Keratinocyte (primary cell): ENCODE measurements at regions not wholly inside any gene's neighbourhood (a gene's known extent, or its start where the extent isn't known, plus 50 kb on each side); places are given as distances from the start of the nearest gene placed in this dataset.

Experiments used
- EZH2 ChIP-seq: IDR thresholded peaks from one replicate; pipeline ENCODE4 v1.6.1; 2012; ENCODE audit warnings: inconsistent platforms, mild to moderate bottlenecking, low read length, moderate library complexity
- TF ChIP-seq, protein P1 (sequence below), 3 experiments: IDR thresholded peaks in 1 of 3; conservative IDR thresholded peaks in 1 of 3; optimal IDR thresholded peaks in 1 of 3; 2 replicates in 2 of 3; 3 replicates in 1 of 3; pipeline versions ENCODE3 to v1.5.1; 2011; ENCODE audit warnings: low read length in 3 of 3, mild to moderate bottlenecking in 3 of 3, moderate library complexity in 2 of 3, control low read depth in 1 of 3, inconsistent platforms in 1 of 3; ENCODE audit not compliant: insufficient read depth in 2 of 3; ENCODE audit errors: extremely low read depth in 1 of 3

DNA sequence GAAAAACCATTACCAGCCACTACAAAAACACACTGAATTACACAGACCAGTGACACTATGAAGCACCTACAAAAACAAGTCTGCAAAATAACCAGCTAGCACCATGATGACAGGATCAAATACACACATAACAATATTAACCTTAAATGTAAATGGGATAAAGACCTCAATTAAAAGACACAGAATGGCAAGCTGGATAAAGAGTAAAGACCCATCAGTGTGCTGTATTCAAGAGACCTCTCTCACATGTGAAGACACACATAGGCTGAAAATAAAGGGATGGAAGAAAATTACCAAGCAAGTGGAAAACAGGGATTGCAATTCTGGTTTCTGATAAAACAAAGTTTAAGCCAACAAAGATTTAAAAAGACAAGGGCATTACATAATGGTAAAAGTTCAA, 482.7 kb upstream of the MCTP2 start:
- TF ChIP-seq, protein P1, sequence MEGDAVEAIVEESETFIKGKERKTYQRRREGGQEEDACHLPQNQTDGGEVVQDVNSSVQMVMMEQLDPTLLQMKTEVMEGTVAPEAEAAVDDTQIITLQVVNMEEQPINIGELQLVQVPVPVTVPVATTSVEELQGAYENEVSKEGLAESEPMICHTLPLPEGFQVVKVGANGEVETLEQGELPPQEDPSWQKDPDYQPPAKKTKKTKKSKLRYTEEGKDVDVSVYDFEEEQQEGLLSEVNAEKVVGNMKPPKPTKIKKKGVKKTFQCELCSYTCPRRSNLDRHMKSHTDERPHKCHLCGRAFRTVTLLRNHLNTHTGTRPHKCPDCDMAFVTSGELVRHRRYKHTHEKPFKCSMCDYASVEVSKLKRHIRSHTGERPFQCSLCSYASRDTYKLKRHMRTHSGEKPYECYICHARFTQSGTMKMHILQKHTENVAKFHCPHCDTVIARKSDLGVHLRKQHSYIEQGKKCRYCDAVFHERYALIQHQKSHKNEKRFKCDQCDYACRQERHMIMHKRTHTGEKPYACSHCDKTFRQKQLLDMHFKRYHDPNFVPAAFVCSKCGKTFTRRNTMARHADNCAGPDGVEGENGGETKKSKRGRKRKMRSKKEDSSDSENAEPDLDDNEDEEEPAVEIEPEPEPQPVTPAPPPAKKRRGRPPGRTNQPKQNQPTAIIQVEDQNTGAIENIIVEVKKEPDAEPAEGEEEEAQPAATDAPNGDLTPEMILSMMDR (optimal IDR thresholded peaks at IDR 0.05 in 1 of 3, IDR thresholded peaks at IDR 0.05 in 1 of 3, conservative IDR thresholded peaks at IDR 0.05 in 1 of 3; ENCODE audit: extremely low read depth in 1 of 3, insufficient read depth in 2 of 3, low read length in 3 of 3) = no peak
- TF ChIP-seq EZH2 = no peak
